NCI-H748 (cell line): ENCODE measurements at regions not wholly inside any gene's neighbourhood (a gene's known extent, or its start where the extent isn't known, plus 50 kb on each side); places are given as distances from the start of the nearest gene placed in this dataset.

Experiments used
- DNase-seq: peaks from one replicate; lab custom pipeline; 2025; ENCODE audit not compliant: unreplicated experiment; lab: John Stamatoyannopoulos, UW

DNA sequence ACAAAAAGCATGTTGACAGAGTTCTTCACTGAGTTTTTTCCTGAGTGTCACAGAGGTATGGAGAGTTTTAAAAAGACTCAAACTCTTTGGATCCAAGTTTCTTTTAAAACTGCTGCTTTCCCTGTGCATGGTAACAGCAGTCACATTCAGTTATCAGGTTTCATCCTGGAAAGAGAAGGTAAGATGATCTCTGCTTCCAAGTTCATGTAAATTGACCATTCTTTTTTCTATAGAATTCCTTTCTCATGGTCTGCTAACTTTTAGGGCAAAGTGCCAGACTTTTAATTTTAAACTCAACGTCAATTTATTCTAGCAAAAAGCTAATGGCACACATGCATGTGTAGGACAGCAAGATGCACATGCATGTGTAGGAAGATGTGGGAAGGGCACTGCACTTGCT lies 52.5 kb upstream of the PRLR start:
- no peak for DNase-seq

DNA sequence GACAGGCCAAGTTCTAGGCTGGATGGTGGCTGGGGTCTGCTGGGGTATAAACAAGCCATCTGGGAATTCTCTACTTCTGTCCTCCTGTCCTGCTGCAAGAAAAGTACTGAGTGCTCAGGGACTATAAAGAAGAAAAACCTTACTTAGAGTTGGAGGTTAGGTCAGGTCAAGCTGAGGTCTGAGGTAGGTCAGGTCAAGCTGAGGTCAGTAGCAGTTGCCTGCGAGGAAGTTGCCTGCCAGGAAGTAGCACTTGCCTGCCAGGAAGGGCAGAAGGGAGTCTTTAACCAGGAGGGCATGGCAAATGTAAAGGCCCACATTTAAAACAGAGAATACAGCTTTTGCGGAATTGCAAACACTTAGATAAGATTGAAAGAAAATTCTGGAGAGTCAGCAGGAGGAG lies 51.3 kb upstream of the PRLR start:
- no peak for DNase-seq
